ENCODE measurements at regions not wholly inside any gene's neighbourhood (a gene's known extent, or its start where the extent isn't known, plus 50 kb on each side); places are given as distances from the start of the nearest gene placed in this dataset.

GRCh38 chr4:144289667-144290428, 149.3 kb upstream of the GYPA start:
- no peak for TF ChIP-seq TAF1 (IDR thresholded peaks at IDR 0.05; ENCODE audit: borderline replicate concordance, low read depth, low read length)
- TF ChIP-seq POLR2AphosphoS5 (IDR thresholded peaks at IDR 0.05; ENCODE audit: low read depth, low read length) = no peak
- no peak for TF ChIP-seq POLR2A (IDR thresholded peaks at IDR 0.05; ENCODE audit: low read depth, low read length)

Measured in GM12892 (cell line).